GM10266 (cell line): ENCODE measurements at regions not wholly inside any gene's neighbourhood (a gene's known extent, or its start where the extent isn't known, plus 50 kb on each side); places are given as distances from the start of the nearest gene placed in this dataset.

Experiments used
- DNase-seq: peaks from one replicate; pipeline ENCODE4 v3.0.0; 2012; ENCODE audit errors: extremely low spot score
- TF ChIP-seq, protein P1 (sequence below): IDR thresholded peaks from 2 replicates; pipeline ENCODE4 v1.5.1; 2012; ENCODE audit warnings: mild to moderate bottlenecking, low read depth; ENCODE audit not compliant: control insufficient read depth, insufficient read depth; ENCODE audit errors: missing control alignments

DNA sequence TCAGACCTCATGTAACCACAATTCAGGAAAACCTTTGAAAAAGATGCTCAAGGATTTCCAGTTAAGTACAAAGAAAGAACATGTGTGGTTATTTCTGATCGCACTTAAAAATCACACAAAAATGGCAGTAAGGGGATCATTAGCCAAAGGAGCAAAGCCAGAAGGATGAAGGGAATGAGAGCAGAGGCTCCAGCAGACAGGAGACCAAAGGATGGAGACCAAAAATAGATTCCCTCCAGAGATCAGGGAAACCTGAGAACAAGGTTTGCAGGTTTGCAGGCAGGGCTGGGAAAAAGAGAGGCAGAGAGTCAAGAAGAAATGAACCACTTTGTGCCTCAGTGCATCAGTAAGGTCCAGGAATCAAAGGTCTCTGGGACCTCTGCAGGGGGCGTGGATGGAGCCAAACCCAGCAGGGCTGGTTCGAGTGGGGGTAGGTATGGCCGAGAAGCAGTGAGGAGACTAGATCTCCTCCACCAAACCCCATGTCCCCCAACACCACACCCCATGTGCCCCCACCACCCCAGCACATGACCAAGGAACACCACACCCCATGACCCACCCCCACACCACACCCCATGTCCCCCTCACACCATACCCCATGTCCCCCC is 98.5 kb upstream of the GPC1 start:
- TF ChIP-seq, protein P1, sequence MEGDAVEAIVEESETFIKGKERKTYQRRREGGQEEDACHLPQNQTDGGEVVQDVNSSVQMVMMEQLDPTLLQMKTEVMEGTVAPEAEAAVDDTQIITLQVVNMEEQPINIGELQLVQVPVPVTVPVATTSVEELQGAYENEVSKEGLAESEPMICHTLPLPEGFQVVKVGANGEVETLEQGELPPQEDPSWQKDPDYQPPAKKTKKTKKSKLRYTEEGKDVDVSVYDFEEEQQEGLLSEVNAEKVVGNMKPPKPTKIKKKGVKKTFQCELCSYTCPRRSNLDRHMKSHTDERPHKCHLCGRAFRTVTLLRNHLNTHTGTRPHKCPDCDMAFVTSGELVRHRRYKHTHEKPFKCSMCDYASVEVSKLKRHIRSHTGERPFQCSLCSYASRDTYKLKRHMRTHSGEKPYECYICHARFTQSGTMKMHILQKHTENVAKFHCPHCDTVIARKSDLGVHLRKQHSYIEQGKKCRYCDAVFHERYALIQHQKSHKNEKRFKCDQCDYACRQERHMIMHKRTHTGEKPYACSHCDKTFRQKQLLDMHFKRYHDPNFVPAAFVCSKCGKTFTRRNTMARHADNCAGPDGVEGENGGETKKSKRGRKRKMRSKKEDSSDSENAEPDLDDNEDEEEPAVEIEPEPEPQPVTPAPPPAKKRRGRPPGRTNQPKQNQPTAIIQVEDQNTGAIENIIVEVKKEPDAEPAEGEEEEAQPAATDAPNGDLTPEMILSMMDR, result no peak
- DNase-seq, result no peak

DNA sequence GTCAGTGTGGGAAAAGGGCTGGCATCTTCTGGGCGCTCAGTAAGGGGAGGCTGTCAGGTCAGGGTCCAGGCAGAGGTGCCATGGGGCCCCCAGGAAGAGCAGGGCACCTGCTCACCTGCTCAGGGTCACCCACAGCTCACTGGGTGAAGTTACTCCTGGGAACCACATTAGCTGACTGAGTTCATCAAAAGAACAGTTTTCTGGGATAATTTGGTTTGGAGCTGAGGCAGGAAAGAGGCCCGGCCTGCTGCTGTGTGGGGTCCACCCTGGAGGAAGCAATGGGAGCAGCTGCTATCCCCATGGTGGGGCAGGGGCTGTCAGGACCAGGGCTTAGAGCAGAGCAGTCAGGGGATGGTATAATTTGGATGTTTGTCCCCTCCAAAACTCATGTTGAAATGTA is 97.2 kb upstream of the GPC1 start:
- no peak for DNase-seq
- TF ChIP-seq, protein P1, result no peak

DNA sequence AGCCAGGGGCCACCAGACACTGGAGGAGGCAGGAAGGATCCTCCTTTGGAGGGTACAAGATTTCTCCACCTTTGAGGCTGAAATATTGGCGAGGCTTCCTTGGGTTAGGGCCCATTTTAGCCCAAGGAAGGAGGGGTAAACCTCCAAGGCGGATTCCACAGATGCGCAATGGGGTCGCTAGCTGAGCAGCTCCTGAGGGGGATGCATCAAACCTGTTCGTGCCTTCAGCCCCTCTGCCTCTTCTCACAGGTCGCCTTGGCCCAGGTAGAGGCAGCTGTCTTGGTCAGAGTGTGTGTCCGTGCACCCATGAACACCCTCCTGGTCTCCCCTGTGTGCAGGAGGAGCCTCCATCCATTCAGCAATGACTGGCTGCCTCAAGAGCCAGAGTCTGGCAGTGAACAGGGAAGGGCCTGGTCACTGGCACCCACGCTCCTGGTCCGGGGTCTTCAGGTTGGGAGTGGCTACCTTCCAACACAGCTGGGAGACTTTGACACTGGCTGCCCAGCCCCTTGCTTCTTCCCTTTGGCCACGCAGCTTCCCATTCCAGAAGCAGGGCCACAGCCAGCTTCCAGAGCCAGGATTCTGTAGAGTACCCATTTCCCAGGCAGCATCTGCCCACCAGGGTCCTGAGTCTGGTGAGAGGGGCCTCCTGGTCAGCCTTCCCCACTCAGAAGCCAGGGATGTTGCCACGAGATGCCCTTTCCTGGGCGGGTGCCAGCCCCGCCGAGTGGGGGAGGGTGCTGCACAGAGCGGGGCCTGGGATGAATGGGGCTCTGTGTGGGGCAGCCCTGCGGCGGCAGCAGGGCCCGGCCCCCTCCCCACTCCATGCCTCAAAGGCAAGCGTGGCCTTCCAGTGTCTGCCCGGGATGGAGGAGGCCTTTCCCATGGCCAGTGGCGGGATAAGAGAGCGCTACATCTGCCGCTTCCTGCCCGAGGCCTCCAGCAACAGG is 95.8 kb upstream of the GPC1 start:
- no peak for DNase-seq
- TF ChIP-seq, protein P1, result no peak

DNA sequence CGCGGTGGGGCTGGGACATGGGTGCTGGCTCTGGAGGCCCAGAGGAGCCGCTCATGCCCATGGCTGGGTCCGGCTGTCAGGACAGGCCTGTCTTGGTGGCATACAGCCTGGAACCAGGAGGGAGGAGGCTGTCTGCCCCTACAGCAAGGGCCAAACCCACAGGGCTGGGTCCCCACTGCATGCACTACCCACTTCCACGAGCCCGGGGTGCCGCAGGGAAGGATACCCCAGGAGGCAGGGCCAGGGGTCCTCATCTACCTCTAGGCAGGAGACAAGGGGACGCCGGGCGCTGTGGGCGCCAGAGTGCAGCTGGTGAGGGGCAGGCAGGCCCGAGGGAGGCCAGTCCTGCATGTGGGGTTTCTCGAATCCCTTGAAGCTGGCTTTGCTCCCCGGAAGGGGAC is 95.1 kb upstream of the GPC1 start:
- DNase-seq, result no peak
- TF ChIP-seq, protein P1, result no peak

DNA sequence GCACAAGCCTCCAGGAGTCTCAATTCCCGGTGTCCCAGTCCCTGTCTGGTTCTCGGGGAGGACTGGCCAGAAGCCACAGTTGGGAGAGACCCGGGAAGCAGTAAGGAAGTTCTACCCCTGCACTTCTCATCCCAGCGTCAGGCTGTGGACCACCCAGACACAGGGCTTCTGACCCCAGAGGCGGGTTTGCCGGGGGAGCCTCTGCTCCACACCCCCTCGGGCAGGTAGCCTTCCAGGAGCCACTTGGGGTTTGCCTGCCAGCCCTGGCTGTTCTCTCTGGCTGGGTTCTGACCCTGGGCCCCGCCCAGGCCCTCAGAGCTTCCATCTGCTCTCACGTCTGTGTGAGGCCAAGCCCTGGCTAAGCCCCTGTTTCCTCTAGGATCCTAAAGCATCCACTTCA is 94.4 kb upstream of the GPC1 start:
- no peak for DNase-seq

DNA sequence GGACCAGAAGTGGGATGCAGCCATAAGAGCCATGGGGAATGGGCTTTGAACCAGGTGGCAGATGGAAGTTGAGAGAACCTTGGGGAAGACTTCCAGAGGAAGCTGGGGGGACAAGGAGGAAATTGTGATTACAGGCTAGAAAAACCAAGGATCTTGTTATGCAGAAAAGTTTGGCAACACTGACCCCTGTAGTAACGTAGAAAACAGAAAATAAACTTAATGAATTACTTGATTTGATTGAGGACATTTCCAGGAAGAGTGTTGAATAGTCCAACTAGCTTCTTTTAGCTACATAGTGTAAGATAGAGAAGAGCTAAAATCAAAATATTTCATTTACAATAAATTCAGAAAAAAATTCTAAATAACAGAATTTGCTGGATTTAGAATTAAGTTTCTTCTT is 91.9 kb upstream of the GPC1 start:
- TF ChIP-seq, protein P1, result no peak

More for the DNA sequence above, 94.4 kb upstream of the GPC1 start:
- TF ChIP-seq, protein P1, result no peak

DNA sequence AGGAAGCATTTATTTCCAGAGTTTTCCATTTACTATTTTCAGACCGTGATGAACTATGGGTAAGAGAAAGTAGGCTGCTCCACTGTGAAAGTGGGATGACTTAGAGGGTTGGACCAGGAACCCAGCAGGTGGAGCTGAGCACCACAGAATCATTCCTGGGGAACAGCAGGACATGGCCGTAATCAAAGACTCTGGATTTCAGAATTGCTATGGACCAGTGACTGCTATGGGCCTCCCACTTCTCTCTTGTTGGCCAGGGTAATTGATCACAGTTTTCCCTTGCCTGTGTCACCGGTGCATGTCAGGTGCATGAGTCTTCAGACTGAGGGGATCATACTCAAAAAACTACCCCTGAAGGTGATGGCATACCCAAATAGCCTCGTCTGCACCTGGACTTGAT is 90.6 kb upstream of the GPC1 start:
- no peak for DNase-seq
- TF ChIP-seq, protein P1, result no peak

More for the DNA sequence above, 91.9 kb upstream of the GPC1 start:
- no peak for DNase-seq
